GM18505 (cell line): ENCODE measurements at regions not wholly inside any gene's neighbourhood (a gene's known extent, or its start where the extent isn't known, plus 50 kb on each side); places are given as distances from the start of the nearest gene placed in this dataset.
"Not testable (repeated sequence)": the region's sequence is repeated elsewhere in the genome, so short reads cannot be mapped to it uniquely, and the experiment has no call there.

Source experiments
- ATAC-seq: cut with Tn5 transposase; IDR thresholded peaks from one replicate; pipeline ENCODE4 v1.9.1; 2021; ENCODE audit not compliant: unreplicated experiment
- POLR2A ChIP-seq: IDR thresholded peaks from 4 replicates; pipeline ENCODE4 v1.6.1; 2011; ENCODE audit warnings: borderline replicate concordance; ENCODE audit not compliant: insufficient read depth, insufficient read length; ENCODE audit errors: extremely low read depth

DNA sequence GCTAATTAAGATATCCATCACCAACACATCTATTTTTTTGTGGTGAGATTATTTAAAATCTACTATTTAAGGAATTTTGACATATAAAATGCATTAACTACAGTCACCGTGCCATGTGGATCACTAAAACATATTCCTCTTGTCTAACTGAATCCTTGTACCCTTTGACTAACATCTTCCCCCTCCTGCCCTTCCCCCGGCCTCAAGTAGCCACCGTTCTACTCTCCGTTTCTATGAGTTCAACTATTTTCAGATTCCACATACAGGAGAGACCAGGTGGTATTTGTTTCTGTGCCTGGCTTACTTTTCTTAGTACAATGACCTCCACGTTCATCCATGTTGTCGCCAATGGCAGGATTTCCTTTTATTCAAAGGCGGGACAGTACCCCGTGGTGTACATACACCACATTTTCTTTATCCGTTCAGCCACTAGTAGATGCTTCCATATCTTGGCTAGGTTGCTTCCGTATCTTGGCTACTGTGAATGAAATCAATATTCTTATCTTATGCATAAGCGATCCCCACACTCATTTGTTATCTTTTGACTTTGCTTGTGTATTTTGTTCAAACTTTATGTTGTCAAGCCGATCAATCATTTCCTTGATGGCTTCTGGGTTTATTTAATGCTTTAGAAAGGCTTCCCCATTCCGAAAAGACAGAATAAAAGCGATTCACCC is 134.7 kb downstream of the KCNJ12 start:
- TF ChIP-seq POLR2A, result no peak
- ATAC-seq, result no peak

DNA sequence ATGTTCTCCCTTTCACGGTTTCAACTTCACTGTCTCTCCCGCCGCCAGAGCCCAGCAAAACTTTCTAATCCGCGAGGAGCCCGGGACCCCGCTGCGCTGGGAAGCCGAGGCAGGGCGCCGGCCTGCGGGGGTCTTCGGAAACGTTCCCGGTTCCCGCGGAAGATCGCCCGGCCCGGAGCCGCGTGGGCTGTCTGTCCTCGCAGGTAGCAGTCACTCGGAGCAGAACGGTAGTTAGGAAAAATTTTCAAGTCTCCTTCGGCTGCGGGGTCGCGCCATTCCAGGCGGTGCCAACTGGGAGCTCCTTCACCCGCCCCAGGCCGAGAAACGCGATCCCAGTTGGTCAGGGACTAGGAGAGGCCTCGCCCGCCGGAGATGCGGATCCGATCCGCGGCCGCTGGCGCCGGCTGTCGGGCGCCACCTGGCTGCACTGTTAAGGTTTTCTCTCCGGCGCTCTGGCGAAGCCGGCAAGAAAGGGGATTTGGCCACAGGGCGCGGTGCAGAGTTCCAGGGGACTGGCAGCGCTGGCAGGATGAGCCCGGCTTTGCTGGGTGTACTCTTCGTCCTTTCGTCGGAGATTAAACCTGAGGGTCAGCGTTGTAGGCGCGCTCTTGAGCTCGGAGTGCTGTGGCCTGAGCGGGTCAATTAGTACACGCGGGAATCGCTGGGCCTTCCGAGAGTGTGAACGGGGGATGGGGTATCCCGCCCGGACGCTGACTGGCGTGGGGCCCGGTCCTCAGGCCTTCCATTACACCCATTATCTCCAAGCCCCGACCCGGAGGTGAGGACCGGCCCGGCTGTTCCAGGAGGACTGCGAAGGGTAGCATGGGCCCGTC is 135.4 kb downstream of the KCNJ12 start:
- no peak for TF ChIP-seq POLR2A
- ATAC-seq, result no peak

DNA sequence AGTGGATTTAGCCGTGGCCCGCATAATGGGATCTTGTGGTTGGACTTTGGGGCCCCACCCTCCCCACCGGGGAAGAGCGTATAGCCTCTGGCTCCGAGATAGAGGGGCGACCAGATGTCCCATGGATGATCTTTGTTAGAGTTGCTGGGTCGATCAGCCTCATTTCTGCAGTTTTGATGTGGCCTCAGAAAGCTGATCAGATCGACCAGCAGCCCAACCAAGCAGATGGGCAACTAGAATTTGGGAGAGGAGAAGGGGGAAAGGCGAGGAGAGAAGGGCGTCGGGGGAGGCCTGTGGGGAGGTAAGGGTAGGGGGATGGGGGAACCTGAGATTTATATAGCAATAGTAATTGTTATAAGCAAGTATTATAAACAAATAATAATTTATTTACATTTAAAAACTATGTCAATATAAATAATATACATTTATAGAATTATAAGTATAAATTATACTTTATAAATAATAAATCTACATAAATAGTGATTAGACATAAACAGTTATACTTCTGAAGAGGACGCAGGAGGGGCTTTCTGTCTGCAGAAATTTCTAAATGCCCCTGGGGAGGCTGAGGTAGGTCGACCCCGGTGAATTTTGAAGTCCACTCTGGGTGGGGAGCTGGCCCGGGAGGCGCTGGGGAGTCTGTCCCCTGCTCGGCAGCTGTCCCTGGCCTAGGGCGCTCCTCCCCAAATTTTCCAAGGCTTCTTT is 136.3 kb downstream of the KCNJ12 start:
- no peak for ATAC-seq
- TF ChIP-seq POLR2A, result no peak

DNA sequence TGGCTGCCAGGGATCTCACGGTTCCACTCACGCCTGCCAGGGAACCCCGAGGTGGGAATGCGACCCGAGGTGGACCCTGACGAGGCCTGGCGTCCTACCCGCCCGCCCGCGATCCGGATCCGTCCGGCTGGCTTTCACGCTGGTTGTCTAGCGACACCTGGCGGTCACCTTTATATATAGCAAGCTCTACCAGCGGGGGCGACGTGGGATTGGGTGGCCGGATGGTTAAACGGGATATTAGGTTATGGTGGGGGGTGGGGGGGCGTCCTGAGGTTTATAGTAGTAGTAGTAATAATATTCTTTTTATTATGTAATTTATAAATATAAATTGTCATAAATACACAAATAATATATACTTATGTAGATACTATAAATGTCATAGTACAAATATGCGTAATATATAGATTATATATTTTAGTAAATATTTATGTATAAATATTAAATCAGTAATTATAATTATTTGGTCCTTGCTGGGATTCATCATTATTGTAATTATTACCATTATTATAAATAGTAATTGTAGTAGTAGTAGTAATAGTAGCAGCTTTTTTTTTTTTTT is 136.9 kb downstream of the KCNJ12 start:
- ATAC-seq, result no peak
- TF ChIP-seq POLR2A, result no peak

DNA sequence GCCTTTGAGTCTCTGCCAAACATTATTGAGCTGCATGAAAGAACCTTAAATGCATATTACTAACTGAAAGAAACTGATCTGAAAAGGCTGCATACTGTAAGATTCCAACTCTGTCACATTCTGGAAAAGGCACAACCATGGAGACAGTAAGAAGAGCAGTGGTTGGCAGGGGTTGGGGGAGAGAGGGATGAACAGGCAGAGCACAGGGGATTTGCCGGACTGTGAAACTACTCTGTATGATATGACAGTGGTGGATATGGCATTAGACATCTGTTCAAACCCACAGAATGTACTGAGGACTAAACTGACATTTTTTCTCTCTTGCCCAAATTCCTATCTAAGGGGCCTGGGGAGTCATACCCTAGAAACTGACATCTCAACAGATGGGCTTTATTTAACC is 138.4 kb downstream of the KCNJ12 start:
- ATAC-seq, result not testable (repeated sequence)

DNA sequence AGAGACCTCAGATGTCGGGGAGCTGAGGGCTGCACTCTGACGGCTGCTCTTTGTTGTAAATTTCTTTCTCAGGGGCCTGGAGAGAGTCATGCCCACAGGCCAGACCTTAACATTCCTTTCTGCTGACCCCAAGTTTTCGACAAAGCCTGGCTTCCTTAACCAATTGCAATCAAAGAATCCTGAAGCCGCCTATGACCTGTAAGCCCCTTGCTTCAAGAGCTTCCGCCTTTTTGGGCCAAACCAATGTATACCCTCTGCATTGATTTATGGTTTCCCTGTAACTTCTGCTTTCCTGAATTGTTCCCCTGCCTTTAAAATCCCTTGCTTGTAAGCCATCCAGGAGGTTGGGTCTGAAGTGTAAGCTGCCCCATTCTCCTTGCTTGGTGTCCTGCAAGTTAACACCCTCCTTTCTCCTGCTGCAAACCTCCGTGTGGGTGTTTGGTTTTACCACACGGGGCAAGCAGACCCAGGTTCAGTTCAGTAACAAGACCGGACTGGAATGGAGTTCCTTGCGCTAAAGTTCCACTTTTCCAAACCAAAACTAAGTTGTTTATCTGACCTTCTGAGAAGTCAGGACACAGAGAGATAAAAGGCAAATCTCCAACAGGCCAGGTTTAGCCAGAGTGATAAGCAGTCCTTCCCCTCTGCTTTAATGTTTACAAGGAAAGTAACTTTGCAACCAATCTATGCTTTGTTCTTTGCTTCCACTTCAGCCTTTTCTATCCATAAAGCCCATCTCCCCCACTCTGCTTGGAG is 141.6 kb downstream of the KCNJ12 start:
- no peak for TF ChIP-seq POLR2A
- no peak for ATAC-seq

DNA sequence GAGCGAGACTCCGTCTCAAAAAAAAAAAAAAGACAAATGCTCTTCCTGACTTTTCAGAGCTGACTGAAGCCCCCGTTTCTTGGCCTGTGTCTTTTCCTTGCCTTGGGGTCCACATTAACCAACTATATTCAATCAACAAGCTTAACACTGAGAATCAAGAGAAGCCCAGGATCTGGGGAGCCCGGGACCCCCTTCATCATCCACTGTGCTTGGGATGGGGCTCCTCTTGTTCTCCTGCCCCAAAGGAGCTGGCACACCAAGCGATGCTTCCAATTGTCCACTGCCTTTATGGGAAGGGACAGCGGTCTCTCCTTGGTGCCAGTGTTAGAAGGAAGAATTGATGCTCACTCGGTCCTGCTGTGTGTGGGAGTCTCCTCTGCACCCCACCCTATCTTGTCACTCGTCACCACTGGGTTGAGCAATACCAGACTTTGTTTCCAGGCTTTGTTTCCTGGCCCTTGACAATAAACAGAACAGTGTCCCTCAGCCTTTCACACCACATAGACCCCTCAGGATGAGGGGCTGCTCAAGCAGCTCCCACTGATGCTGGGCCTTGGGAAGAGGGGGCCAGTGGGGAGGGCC is 146.7 kb downstream of the KCNJ12 start:
- TF ChIP-seq POLR2A, result no peak
- ATAC-seq, result no peak

DNA sequence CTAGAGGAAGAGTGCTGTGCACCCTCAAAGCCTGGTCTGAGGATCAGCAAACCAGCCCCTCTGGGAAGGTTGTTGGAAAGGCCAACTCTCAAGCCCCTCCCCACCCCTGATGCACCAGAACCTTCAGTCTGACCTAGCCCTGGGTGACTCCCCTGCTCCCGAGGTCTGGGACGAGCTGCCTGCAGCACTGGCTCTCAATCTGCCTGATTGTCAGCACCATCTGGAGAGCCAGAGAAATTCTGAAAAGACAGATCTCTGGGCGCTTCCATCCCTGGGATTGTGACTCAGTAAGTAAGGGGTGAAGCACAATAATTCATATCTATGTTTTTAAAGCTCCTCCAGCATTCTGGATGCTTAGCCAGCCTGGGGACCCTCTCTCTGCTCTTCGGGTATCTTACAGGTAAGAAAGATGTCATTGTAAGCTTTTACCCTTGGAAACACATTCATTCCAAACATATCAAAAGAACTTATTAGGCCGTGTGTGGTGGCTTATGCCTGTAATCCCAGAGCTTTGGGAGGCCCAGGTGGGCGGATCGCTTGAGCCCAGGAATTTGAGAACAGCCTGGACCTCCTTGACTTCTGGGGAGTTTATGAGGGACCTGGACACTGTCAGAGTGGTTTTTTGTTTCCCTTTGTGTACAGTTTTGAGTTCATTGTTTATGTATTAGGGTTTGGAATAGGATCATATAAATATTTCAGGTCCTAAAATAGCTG is 147.5 kb downstream of the KCNJ12 start:
- ATAC-seq, result no peak
- TF ChIP-seq POLR2A, result no peak

DNA sequence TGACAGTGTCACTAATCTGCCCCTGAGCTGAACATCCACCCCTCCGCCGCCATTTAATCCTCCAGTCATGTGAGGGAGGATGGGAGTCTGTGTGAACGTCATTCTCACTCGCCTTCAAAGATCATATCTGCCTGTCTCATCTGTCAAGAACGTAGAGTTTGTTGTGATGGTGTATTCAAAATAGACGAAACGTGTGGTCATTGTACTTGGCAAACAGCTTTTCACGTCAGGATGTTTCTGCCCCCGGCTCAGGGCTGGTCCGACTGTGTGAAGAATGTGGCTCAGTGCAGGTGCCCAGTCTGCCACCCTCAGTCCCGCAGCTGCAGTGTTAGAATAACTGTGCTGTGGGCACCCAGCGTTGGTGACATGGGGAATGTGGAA is 148.0 kb downstream of the KCNJ12 start:
- ATAC-seq, result no peak
- TF ChIP-seq POLR2A, result no peak

DNA sequence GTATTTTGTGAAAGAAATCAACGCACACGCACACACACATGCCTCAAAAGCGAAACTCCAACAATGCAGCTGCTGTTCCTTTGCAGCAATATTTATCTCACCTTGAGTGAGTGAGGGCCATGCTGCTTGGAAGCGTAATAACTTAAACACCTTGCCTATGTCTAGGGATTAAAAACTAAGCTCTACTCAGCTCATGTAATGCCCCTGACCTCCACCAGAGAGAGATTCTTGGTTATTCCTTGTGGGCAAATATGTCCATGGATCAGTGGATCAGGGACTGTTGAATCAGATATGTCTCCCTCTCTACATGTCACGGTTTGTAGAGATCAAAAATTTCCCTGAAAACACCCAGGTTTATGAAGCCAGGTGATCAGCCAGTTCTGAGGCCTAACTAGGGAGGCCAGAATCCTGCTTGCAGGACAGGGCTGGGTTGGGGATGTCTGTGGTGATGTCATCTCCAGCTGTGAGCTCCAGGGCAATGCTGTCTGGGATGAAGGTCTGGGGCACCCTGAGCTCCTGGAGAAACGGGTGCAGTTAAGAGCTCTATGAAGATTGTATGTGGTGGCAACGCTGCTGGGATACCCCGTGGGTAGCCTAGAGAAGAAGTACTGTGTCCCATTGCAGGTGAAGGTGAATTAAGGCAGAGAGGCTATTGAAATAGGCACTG is 149.4 kb downstream of the KCNJ12 start:
- no peak for TF ChIP-seq POLR2A
- ATAC-seq, result no peak

DNA sequence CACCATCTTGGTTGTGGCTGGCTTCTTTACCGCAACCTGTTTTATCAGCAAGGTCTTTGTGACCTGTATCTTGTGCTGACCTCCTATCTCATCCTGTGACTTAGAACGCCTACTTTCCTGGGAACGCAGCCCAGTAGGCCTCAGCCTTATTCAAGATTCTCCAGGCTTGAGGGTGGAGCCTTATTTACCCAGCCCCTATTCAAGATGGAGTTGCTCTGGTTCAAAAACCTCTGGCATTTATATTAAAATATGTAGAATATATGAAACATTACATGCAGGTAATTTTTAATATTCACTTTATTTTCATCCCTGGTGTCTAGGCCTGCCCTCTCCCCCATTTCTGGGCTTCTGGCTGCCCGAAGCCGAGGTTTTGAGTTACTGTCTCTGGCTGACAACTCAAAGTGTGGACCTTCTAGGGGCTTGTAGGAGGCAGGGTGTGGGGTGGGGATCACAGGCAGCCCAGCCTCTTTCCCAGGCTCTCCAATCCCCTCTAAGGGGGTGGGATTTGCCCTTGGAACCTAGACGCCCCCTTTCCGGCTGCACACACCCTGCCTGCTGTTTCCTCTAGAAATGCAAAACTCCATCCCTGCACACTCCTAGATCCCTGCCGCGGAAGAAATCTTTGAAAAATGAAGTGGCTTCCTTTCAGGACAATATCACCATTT is 152.0 kb downstream of the KCNJ12 start:
- no peak for ATAC-seq
- no peak for TF ChIP-seq POLR2A
